IMR-90 (cell line): ENCODE measurements at regions not wholly inside any gene's neighbourhood (a gene's known extent, or its start where the extent isn't known, plus 50 kb on each side); places are given as distances from the start of the nearest gene placed in this dataset.

Source experiments
- ATAC-seq: fragments of 200-7000 bp; cut with Tn5 transposase; 2 replicates; pipeline ENCODE4 v1.9.1; 2020; ENCODE audit warnings: low read depth, mild to moderate bottlenecking, moderate library complexity
- BruUV-seq: library from RNA; stranded (reverse); fragments of 400-500 nt; replicated peaks from 2 replicates; lab custom pipeline; 2021; lab: Mats Ljungman, UMichigan
- CTCF ChIA-PET: fragments of 300-600 bp; formaldehyde crosslinking; extraction: SDS; loops from one replicate; lab custom pipeline; 2021; ENCODE audit warnings: antibody characterized with exemption; lab: Yijun Ruan, JAX
- POLR2A ChIA-PET: fragments of 300-600 bp; sonication (Branson Sonifier 250); formaldehyde crosslinking; loops from one replicate; lab custom pipeline; 2022; ENCODE audit warnings: antibody characterized with exemption; ENCODE audit not compliant: unreplicated experiment; lab: Charles Lee
- DNase-seq: peaks from one replicate; pipeline ENCODE4 v3.0.0; 2013
- H2AFZ ChIP-seq: replicated peaks from 2 replicates; pipeline ENCODE3; 2013; ENCODE audit warnings: low read length, mild to moderate bottlenecking; ENCODE audit not compliant: poor library complexity
- H2AK5ac ChIP-seq: 2 replicates; pipeline ENCODE4 v1.6.1; 2013; ENCODE audit warnings: low read depth, low read length, inconsistent platforms
- H2AK9ac ChIP-seq: replicated peaks from 2 replicates; pipeline ENCODE3; 2013; ENCODE audit warnings: mild to moderate bottlenecking, low read depth, low read length, moderate library complexity; ENCODE audit not compliant: poor library complexity
- H2BK120ac ChIP-seq: 2 replicates; pipeline ENCODE4 v1.6.1; 2013; ENCODE audit warnings: low read depth, low read length, inconsistent platforms
- H2BK15ac ChIP-seq: 3 replicates; pipeline ENCODE4 v1.6.1; 2013; ENCODE audit warnings: low read depth, low read length, inconsistent platforms
- H2BK20ac ChIP-seq: 2 replicates; pipeline ENCODE4 v1.6.1; 2013; ENCODE audit warnings: low read depth, mild to moderate bottlenecking, inconsistent platforms, low read length, moderate library complexity
- H2BK5ac ChIP-seq: 2 replicates; pipeline ENCODE4 v1.6.1; 2013; ENCODE audit warnings: mild to moderate bottlenecking, low read depth, low read length, inconsistent platforms; ENCODE audit not compliant: poor library complexity, severe bottlenecking
- H3K14ac ChIP-seq: replicated peaks from 2 replicates; pipeline ENCODE4 v1.6.1; 2013; ENCODE audit warnings: low read depth, low read length, inconsistent platforms
- H3K18ac ChIP-seq: 2 replicates; pipeline ENCODE4 v1.6.1; 2013; ENCODE audit warnings: low read depth, low read length, control low read depth
- H3K23ac ChIP-seq: 2 replicates; pipeline ENCODE4 v1.6.1; 2013; ENCODE audit warnings: low read depth, low read length, inconsistent platforms
- H3K27ac ChIP-seq: 2 replicates; pipeline ENCODE4 v1.5.1; 2013; ENCODE audit warnings: mild to moderate bottlenecking, control low read depth, low read length; ENCODE audit not compliant: insufficient read depth
- H3K27me3 ChIP-seq: 2 replicates; pipeline ENCODE4 v1.6.1; 2013; ENCODE audit warnings: low read length; ENCODE audit not compliant: control insufficient read depth, insufficient read depth
- H3K36me3 ChIP-seq: 2 replicates; pipeline ENCODE4 v1.6.1; 2013; ENCODE audit warnings: low read length, mixed read lengths; ENCODE audit not compliant: control insufficient read depth, insufficient read depth
- H3K4ac ChIP-seq: 2 replicates; pipeline ENCODE4 v1.6.1; 2013; ENCODE audit warnings: low read depth, low read length, inconsistent platforms
- H3K4me1 ChIP-seq: 2 replicates; pipeline ENCODE4 v1.6.1; 2013; ENCODE audit warnings: low read length, mixed read lengths; ENCODE audit not compliant: control insufficient read depth, insufficient read depth
- H3K4me2 ChIP-seq: 2 replicates; pipeline ENCODE4 v1.6.1; 2013; ENCODE audit warnings: low read depth, mild to moderate bottlenecking, control low read depth, low read length, moderate library complexity
- H3K4me3 ChIP-seq: 2 replicates; pipeline ENCODE4 v1.5.1; 2013; ENCODE audit warnings: low read depth, mild to moderate bottlenecking, control low read depth, low read length, moderate library complexity; ENCODE audit not compliant: insufficient read depth
- H3K56ac ChIP-seq: 2 replicates; pipeline ENCODE4 v1.6.1; 2013; ENCODE audit warnings: low read length, inconsistent platforms; ENCODE audit not compliant: insufficient read depth; ENCODE audit errors: extremely low read depth
- H3K79me1 ChIP-seq, 2 experiments: 2 replicates each; pipeline ENCODE4 v1.6.1; 2013; ENCODE audit warnings: low read length in 2 of 2, inconsistent platforms in 1 of 2, low read depth in 1 of 2
- H3K9ac ChIP-seq: 2 replicates; pipeline ENCODE4 v1.6.1; 2013; ENCODE audit warnings: low read depth, low read length, control low read depth
- H3K9me1 ChIP-seq: 2 replicates; pipeline ENCODE4 v1.6.1; 2013; ENCODE audit warnings: low read length, inconsistent platforms; ENCODE audit not compliant: insufficient read depth
- H3K9me3 ChIP-seq: 2 replicates; pipeline ENCODE4 v1.6.1; 2013; ENCODE audit warnings: low read length; ENCODE audit not compliant: control insufficient read depth, insufficient read depth
- H4K20me1 ChIP-seq: 2 replicates; pipeline ENCODE4 v1.6.1; 2013; ENCODE audit warnings: low read length, inconsistent platforms; ENCODE audit not compliant: insufficient read depth
- H4K5ac ChIP-seq: 2 replicates; pipeline ENCODE4 v1.6.1; 2013; ENCODE audit warnings: mild to moderate bottlenecking, low read depth, low read length, control low read depth
- H4K8ac ChIP-seq, 2 experiments: 2 replicates each; pipeline ENCODE4 v1.6.1; 2013; ENCODE audit warnings: low read depth in 2 of 2, low read length in 2 of 2, control low read depth in 1 of 2, inconsistent platforms in 1 of 2
- H4K91ac ChIP-seq: 2 replicates; pipeline ENCODE4 v1.6.1; 2013; ENCODE audit warnings: low read depth, low read length, inconsistent platforms; ENCODE audit not compliant: insufficient read depth
- CTCF ChIP-seq: conservative IDR thresholded peaks from 2 replicates; pipeline ENCODE4 v1.5.1; 2012; ENCODE audit warnings: mild to moderate bottlenecking, low read depth, low read length, improper control_type of control experiment
- FOS ChIP-seq: fragments of 150-350 bp; IDR thresholded peaks from 2 replicates; pipeline ENCODE4 v1.6.1; 2016; ENCODE audit warnings: low read depth, low read length
- RCOR1 ChIP-seq: IDR thresholded peaks from 2 replicates; pipeline ENCODE4 v1.6.1; 2012; ENCODE audit warnings: mild to moderate bottlenecking, low read length, improper control_type of control experiment; ENCODE audit not compliant: insufficient replicate concordance
- SMC3 ChIP-seq: fragments of 150-350 bp; IDR thresholded peaks from 2 replicates; pipeline ENCODE4 v1.6.1; 2016; ENCODE audit warnings: low read depth, mild to moderate bottlenecking, antibody characterized with exemption, low read length, moderate library complexity
- WGBS, 2 experiments: methylation state at CpG; one replicate each; pipeline versions ENCODE4 v1.1.5 to v1.1.7; 2013; ENCODE audit warnings: missing lambda C conversion rate in 2 of 2; ENCODE audit not compliant: insufficient read length in 1 of 2; ENCODE audit errors: extremely low coverage in 2 of 2; 5-methylcytosine and 5-hydroxymethylcytosine counted together
- dilution Hi-C: fragments of 300-500 bp; cut with HindIII; formaldehyde crosslinking; loops from one replicate; pipeline ENCODE4 v1.14.3; 2018; ENCODE audit warnings: low sequenced_read_pairs; ENCODE audit not compliant: unreplicated experiment
- in situ Hi-C: fragments of 300-500 bp; cut with MboI; formaldehyde crosslinking; loops from 3 replicates; pipeline ENCODE4 v1.14.3; 2019; ENCODE audit warnings: low sequenced_read_pairs, inconsistent platforms, mixed read lengths
- intact Hi-C: fragments of 100-400 bp; cut with micrococcal nuclease; formaldehyde crosslinking; loops from 2 replicates; pipeline ENCODE4 v1.10.0; 2022

GRCh38 chr7:41447450-41448042 is 255.3 kb downstream of the INHBA start:
- Histone ChIP-seq H3K23ac (no peak overlapping the region), H4K91ac (no peak overlapping the region; the same call in 1 of the 2 replicates), H2AK5ac (no peak overlapping the region), H4K5ac (no peak overlapping the region), H2BK15ac (no peak overlapping the region), H3K56ac (no peak overlapping the region), H2AK9ac (no peak overlapping the region), H3K18ac (no peak overlapping the region), H3K27ac (no peak overlapping the region), H3K9me1 (no peaks in the 10 kb centered on the region), H3K14ac (0 out of 2 replicates have a peak overlapping the region, but pooled peaks have one; percentile 33), H2BK5ac (no peak overlapping the region), H3K4ac (peak overlapping the region; percentile 35), H4K8ac (no peak overlapping the region), H3K79me1 (no peaks in the 10 kb centered on the region), H3K4me3 (no peak overlapping the region), H3K9me3 (no peaks in the 10 kb centered on the region), H3K4me2 (no peak overlapping the region), H2AFZ (no peak overlapping the region), H3K9ac (no peak overlapping the region), H3K27me3 (no peaks in the 10 kb centered on the region), H4K20me1 (no peaks in the 10 kb centered on the region), H3K4me1 (peaks cover 3% of the 10 kb centered on the region), H3K36me3 (no peaks in the 10 kb centered on the region), H2BK120ac (0 out of 2 replicates have a peak overlapping the region, but pooled peaks have one; percentile 5), H2BK20ac (no peak overlapping the region)
- intact Hi-C loops = no loop called here
- POLR2A ChIA-PET = no interaction called here
- BruUV-seq = no TSS peak
- DNase-seq = no peak
- in situ Hi-C loops = no loop called here
- no CpG with 5 or more reads among the region's 9 CpGs for WGBS, 2 experiments
- no peak for ATAC-seq
- no peak for TF ChIP-seq RCOR1
- TF ChIP-seq FOS = no peak
- no peak for TF ChIP-seq CTCF
- no peak for TF ChIP-seq SMC3
- dilution Hi-C loops = no loop called here
- CTCF ChIA-PET = interaction anchor here (0.6 to 0.7 kb wide), 2 partner anchors 56 to 236 kb away, joined by 5 to 9 read pairs; no protein-coding TSS in a partner anchor
